HL-60 (cell line): ENCODE measurements at regions not wholly inside any gene's neighbourhood (a gene's known extent, or its start where the extent isn't known, plus 50 kb on each side); places are given as distances from the start of the nearest gene placed in this dataset.

Source experiments
- DNase-seq, 2 experiments: peaks; one replicate each; pipeline ENCODE4 v3.0.0-alpha.2; 2010 to 2020; ENCODE audit warnings: low read depth in 1 of 2, low spot score in 1 of 2
- H3K27ac ChIP-seq: fragments of 250-450 bp; sonication (Bioruptor Pico); replicated peaks from 2 replicates; pipeline ENCODE4 v1.5.1; 2020; ENCODE audit warnings: mild to moderate bottlenecking, moderate library complexity
- H3K27me3 ChIP-seq: fragments of 250-450 bp; sonication (Bioruptor Pico); 2 replicates; pipeline ENCODE4 v1.5.1; 2021; ENCODE audit warnings: mild to moderate bottlenecking, moderate library complexity; ENCODE audit not compliant: insufficient read depth, poor library complexity, severe bottlenecking
- H3K4me3 ChIP-seq: replicated peaks from 2 replicates; pipeline ENCODE4 v1.5.1; 2011; ENCODE audit warnings: mild to moderate bottlenecking, control low read depth, low read length; ENCODE audit not compliant: insufficient read depth
- GABPA ChIP-seq: IDR thresholded peaks from 2 replicates; pipeline ENCODE4 v1.6.1; 2012; ENCODE audit warnings: low read depth
- POLR2AphosphoS5 ChIP-seq: IDR thresholded peaks from 2 replicates; pipeline ENCODE4 v1.6.1; 2012; ENCODE audit warnings: low read depth
- SPI1 ChIP-seq: IDR thresholded peaks from 2 replicates; pipeline ENCODE4 v1.6.1; 2012; ENCODE audit warnings: low read depth, mild to moderate bottlenecking, borderline replicate concordance
- TF ChIP-seq, protein P1 (sequence below): IDR thresholded peaks from one replicate; pipeline ENCODE4 v1.5.1; 2011; ENCODE audit warnings: low read length, control low read depth, inconsistent platforms; ENCODE audit not compliant: insufficient read depth
- TF ChIP-seq, protein P2 (sequence below): IDR thresholded peaks from 2 replicates; pipeline ENCODE4 v1.6.1; 2012; ENCODE audit warnings: low read depth; ENCODE audit not compliant: insufficient replicate concordance

DNA sequence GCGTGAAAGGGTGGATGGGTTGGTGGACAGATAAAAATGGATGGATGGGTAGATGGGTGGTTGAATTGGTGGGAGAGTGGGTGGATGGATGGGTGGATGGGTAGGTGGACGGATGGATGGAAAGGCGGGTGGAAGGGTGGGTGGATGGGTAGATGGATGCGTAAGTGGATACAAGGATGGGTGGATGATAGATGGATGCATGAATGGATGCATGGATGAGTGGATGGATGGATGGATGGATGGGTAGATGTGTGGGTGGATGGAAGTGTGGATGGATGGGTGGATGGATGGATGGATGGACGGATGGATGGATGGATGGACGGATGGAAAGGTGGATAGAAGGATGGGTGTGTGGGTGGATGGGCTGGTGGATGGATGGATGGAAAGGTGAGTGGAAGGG lies 77.0 kb upstream of the GRK3 start:
- no peak overlapping the region for H3K4me3 ChIP-seq
- no peaks in the 10 kb centered on the region for H3K27me3 ChIP-seq
- TF ChIP-seq, protein P1, sequence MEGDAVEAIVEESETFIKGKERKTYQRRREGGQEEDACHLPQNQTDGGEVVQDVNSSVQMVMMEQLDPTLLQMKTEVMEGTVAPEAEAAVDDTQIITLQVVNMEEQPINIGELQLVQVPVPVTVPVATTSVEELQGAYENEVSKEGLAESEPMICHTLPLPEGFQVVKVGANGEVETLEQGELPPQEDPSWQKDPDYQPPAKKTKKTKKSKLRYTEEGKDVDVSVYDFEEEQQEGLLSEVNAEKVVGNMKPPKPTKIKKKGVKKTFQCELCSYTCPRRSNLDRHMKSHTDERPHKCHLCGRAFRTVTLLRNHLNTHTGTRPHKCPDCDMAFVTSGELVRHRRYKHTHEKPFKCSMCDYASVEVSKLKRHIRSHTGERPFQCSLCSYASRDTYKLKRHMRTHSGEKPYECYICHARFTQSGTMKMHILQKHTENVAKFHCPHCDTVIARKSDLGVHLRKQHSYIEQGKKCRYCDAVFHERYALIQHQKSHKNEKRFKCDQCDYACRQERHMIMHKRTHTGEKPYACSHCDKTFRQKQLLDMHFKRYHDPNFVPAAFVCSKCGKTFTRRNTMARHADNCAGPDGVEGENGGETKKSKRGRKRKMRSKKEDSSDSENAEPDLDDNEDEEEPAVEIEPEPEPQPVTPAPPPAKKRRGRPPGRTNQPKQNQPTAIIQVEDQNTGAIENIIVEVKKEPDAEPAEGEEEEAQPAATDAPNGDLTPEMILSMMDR = no peak
- no peak for TF ChIP-seq POLR2AphosphoS5
- TF ChIP-seq, protein P2, sequence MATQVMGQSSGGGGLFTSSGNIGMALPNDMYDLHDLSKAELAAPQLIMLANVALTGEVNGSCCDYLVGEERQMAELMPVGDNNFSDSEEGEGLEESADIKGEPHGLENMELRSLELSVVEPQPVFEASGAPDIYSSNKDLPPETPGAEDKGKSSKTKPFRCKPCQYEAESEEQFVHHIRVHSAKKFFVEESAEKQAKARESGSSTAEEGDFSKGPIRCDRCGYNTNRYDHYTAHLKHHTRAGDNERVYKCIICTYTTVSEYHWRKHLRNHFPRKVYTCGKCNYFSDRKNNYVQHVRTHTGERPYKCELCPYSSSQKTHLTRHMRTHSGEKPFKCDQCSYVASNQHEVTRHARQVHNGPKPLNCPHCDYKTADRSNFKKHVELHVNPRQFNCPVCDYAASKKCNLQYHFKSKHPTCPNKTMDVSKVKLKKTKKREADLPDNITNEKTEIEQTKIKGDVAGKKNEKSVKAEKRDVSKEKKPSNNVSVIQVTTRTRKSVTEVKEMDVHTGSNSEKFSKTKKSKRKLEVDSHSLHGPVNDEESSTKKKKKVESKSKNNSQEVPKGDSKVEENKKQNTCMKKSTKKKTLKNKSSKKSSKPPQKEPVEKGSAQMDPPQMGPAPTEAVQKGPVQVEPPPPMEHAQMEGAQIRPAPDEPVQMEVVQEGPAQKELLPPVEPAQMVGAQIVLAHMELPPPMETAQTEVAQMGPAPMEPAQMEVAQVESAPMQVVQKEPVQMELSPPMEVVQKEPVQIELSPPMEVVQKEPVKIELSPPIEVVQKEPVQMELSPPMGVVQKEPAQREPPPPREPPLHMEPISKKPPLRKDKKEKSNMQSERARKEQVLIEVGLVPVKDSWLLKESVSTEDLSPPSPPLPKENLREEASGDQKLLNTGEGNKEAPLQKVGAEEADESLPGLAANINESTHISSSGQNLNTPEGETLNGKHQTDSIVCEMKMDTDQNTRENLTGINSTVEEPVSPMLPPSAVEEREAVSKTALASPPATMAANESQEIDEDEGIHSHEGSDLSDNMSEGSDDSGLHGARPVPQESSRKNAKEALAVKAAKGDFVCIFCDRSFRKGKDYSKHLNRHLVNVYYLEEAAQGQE = no peak
- no peak for TF ChIP-seq GABPA
- TF ChIP-seq SPI1 = no peak
- no peak overlapping the region for H3K27ac ChIP-seq
- DNase-seq = no peak

DNA sequence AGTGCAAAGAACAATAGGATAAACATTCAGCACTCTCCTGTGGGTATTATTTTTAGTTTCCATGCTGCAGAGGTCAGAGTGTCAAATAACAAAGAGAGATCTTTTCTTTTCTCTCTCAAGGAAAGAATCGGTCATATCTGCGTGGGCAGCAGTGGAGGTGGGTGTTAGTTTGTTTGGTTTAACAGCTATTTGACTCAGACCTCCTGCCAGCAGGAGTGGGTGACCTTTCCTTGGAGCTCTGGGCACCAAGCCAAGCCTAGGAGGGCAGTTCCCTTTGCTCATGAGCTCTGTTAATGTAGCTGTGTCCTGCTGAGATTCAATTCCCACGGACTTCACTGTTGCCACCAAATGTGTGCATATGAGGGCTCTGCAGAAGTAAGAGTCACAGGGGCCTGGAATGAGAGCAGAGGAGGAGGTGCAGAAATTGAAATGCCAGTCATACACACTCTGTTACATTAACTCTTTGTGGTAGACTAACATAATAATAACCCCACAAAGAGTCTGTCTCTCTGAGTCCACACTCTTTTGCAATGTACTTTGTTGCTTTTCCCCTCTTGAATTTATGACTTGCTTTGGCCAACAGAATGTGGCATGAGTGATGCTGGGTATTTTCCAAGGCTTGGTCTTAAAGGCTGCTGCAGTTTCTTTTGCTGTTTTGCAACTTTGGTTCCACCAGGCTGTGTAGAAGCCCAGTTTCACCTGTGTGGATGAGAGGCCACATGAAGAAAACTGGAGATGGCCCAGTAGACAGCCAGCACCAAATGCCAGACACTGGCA lies 76.0 kb upstream of the GRK3 start:
- no peak for DNase-seq
- Histone ChIP-seq H3K27me3 (no peaks in the 10 kb centered on the region), H3K4me3 (no peak overlapping the region), H3K27ac (no peak overlapping the region)
- TF ChIP-seq GABPA = no peak

DNA sequence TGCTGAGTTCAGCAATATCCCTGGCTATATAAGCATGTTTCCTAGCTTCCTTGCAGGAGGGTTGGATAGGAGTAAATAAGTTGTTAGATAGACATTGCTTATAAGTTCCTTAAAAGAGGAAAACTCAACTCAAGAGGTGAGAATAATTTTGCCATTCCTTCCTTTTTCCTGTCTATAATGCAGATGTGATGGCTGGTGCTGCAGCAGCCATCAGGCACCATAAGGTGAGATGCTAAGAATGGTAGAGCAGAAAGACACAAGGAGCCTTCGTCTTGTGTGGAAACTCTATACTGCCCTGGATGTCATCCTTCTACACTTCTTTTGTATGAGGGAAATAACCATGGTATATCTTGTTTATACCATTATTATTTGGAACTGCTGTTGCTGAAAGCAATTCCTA lies 74.5 kb upstream of the GRK3 start:
- H3K27me3 ChIP-seq = no peaks in the 10 kb centered on the region
- DNase-seq = no peak
- no peak overlapping the region for H3K27ac ChIP-seq
- TF ChIP-seq, protein P2 = no peak
- TF ChIP-seq SPI1 = no peak
- TF ChIP-seq, protein P1 = no peak
- TF ChIP-seq POLR2AphosphoS5 = no peak
- no peak for TF ChIP-seq GABPA
- no peak overlapping the region for H3K4me3 ChIP-seq

DNA sequence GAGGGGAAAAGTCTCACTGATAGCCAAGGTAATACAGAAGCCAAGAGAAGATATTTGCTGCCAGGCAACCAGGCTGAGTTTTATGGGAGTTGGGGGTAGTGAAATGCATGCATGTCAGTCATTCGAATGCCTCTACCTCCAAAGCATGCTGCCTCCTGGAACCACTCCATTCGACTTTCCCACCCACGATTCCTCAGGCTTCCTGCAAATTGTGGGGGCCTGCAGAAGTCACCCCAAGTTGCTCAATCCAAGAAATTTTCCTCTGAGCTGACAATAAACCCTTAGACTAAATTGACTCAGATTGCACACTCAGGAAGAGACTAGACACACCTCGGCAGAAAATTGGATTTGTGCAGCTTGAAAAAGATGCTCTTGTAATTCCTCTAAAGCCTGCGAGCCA lies 73.6 kb upstream of the GRK3 start:
- no peak overlapping the region for H3K4me3 ChIP-seq
- DNase-seq = no peak
- no peak for TF ChIP-seq GABPA
- TF ChIP-seq, protein P2 = no peak
- TF ChIP-seq, protein P1 = no peak
- no peak for TF ChIP-seq POLR2AphosphoS5
- H3K27me3 ChIP-seq = no peaks in the 10 kb centered on the region
- no peak overlapping the region for H3K27ac ChIP-seq
